HG03159 (cell line): ENCODE measurements at regions not wholly inside any gene's neighbourhood (a gene's known extent, or its start where the extent isn't known, plus 50 kb on each side); places are given as distances from the start of the nearest gene placed in this dataset.

Source experiments
- ATAC-seq: cut with Tn5 transposase; IDR thresholded peaks from one replicate; pipeline ENCODE4 v1.9.1; 2021; ENCODE audit warnings: mild to moderate bottlenecking, moderate library complexity; ENCODE audit not compliant: unreplicated experiment

- no peak for ATAC-seq
Measured at GRCh38 chr12:76259660-76260389, 88.4 kb downstream of the BBS10 start.

GRCh38 chr12:76259106-76259505 is 89.1 kb downstream of the BBS10 start:
- no peak for ATAC-seq

- ATAC-seq, result no peak
Measured at GRCh38 chr12:76256904-76257303, 91.3 kb downstream of the BBS10 start.

- no peak for ATAC-seq
Measured at GRCh38 chr12:76256321-76256720, 91.9 kb downstream of the BBS10 start.

DNA sequence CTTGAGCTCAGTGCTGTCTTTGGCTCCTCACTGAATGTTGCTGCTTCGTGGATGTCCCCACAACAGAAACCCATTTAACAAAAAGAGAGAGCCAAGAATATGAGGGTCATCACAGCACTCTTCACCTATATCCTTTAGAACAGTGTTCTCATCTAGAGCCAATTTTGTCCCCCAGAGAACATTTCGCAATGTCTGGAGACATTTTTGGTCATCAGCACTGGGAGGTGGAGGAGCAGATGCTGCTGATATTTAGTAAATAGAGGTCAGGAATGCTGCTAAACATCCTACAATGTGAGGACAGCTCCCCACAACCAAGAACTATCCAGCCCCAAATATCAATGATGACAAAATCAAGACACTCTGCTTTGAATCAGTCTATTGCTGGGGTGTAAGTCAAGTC is 92.5 kb downstream of the BBS10 start:
- no peak for ATAC-seq

DNA sequence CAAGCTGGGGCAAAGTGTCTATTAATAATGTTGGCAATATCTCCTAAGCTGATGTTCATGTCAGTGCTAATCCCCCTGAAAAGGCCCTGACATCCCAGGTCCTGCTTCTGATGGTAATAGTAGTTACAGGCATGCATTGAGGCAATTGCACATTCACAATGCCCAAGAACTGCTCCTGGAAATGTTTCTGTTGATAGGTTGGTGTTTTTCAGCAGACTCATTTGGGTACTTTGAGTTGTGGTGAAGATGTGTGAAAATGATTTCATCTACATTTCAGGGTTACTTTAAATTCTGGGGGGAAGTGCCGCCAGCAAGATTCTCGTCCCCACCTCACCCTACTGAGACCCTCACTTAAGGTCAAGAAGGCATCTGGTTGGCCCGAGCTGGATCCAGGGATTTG is 92.9 kb downstream of the BBS10 start:
- ATAC-seq, result no peak

DNA sequence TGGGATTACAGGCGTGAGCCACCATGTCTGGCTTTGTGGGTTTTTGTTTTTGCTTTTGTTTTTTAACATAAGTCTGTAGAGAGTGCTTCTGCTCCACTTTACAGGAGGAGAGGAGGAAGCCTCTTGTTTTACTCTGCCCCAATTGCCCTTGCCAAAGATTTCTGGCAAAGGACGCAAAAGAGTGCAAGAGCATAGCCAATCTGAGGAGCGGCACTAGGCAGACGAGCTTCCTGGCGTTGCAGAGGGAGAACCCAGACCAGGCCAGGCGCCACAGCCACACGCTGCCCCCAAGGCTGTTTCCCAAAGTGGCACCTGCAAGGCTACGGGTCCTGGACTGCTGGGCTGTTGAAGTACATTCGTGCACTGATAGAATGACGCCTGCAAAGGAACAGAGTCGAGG is 96.2 kb downstream of the BBS10 start:
- ATAC-seq, result no peak

DNA sequence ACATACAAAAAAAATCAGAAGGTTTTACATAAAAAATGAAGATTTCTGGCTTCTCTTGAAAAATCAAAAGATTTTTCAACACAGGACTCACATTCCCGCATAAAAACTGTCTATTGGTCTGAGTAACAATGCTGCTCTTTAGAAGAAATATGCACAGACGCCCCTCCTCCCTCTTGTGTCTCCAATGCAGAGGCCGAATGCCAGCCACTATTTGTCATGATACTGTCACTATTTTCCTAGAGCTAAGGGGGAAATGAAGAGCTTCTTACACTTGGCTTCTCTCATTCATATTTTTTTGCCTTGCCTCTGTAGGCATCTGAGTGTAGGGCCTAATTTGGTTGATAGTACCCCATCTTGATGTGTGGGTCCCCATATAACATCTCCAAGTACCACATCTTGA is 98.0 kb downstream of the BBS10 start:
- no peak for ATAC-seq

DNA sequence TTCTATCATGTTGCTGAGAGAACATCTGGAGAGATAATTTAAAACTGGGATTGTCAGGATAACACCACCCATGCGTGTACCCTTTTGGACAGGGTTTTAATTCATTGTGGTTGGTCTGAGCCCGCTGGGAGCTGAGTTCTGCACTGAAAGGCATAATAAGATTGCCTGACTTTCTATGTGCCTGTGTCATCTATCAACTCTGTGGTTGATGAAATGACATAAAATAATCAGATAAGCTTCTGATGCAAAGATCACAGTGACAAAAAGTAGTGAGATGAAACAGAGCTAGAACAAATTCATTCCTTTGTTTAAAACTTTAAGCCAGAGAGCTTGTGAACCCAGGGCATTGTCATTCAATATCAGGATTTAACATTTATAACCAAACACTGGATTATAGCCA is 98.7 kb downstream of the BBS10 start:
- ATAC-seq, result no peak

DNA sequence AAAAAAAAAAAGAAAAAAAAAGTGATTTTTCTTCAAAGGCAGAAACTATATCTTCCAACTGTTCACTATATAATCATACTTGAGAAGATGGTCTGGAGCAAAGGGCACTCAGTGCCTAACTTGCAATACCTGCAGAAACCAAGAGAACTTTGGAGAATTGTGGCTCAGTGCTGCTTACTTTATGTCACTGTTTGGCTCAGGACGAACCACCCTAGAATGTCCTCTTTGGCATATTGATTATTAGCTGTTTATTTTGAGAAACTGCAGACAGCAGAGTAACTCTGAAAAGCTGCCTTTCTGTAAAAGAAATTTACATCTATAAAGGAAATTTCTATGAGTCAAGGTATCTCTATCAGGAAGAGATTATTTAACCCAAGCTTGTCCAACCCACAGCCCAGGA is 100.2 kb downstream of the BBS10 start:
- no peak for ATAC-seq

- ATAC-seq, result no peak
Measured at GRCh38 chr12:76247026-76247646, 101.1 kb downstream of the BBS10 start.

DNA sequence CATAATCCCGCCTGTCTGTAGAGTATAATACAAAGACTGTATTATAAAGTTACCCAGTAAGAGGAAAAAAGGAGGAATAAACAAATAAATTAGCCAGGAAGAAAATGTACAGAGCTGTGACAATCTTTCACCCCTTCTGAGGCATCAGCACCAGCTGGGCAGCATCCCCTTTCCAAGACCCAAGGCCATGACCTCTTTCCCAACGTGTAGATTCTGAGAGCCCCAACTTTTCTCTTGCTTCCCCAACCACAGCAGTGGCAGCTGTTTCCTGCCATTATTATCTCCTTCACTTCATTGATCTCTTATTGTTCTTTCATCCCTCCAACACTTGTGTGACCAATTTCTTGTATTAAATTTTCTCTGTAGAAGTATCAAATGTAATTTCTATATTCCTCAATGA is 101.6 kb downstream of the BBS10 start:
- no peak for ATAC-seq

DNA sequence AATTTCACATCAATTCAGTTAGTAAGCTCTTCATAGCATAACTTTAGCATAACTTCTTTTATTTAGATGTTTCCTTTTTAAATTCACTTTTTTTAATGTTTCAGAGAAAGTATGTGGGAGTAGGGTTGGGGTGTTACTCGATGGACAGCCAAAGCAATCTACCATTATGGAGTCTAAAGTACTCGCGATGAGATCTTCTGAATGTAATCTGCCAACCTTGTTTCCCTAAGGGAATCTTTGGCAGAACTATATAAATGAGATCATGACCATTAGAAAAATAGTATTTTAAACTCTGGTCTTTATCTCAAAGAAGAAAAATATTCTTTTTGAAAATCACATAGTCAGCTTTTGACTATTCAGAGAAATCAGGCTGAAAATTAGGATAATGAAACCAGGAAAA is 103.9 kb downstream of the BBS10 start:
- no peak for ATAC-seq

DNA sequence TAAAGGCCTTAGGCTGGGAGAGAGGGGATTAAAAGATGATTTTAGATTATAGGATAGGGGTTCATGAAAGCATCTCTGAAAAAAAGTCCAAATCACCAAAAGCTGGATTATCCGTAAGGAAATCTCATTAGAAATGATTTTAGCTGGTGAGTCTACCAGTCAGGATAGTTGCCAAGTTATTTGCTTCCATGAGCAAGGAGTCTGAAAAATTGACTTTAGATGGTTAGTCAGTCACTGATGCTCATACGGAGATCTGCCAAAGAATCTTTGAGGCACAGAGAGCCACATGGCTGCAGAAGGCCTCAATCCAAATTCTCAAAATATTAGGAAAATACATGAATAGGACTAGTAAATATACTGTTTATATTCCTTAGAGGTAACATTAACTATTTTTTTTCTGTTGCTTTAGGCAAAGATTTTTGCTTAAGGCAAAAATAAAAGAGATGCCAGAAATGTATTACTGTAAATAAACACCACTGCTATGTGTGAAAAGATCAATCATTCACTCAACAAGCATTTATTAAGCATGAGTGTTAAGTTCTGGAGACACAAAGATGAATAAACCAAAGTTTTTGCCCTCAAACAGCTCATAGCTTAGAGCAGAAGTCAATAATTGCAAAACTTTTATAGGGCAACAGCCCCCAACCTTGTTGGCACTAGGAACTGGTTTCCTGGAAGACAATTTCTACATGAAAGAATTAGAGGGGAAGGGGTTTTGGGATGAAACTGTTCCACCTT is 105.2 kb downstream of the BBS10 start:
- ATAC-seq, result no peak

- no peak for ATAC-seq
Measured at GRCh38 chr12:76241371-76241770, 106.8 kb downstream of the BBS10 start.

- ATAC-seq, result no peak
Measured at GRCh38 chr12:76240281-76240680, 107.9 kb downstream of the BBS10 start.

DNA sequence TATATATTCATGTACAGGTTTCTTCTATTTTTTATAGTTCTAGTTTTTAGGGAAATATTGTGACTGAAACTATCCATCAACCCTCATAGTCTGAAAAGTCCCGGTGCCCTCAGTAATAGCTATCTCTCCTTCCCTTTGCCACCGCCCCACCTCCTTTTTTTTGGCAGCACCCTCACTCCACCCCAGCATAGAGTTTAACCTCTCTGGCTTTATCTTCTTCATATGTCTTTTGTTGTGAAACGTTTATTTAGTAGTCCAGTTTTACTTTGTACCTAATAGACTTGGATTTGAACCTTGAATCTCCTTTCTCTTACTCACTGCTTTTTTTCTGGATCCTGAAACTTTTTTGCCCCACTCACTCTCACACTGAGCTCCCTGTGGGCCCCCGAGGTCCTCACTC is 109.5 kb downstream of the BBS10 start:
- no peak for ATAC-seq

GRCh38 chr12:76237086-76237701 is 111.0 kb downstream of the BBS10 start:
- no peak for ATAC-seq

DNA sequence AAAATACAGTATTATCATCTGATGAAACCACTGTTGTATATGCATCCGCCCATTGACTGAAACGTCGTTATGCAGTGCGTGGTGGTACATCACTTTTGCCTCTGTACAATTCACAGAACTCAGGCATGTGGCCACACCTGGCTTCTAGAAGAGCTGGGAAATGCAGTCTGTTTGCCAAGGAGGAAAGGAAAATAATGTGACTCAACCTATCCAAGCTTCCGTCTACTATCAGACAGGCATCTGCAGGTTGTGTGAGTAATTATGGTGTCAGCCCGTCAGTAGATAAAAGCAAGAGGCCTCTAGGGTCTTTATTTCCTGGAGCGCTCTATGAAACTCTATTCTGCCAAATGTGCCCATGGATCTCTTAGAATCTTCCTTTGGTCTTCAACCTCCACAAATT is 111.6 kb downstream of the BBS10 start:
- ATAC-seq, result no peak

GRCh38 chr12:76234741-76235140 is 113.5 kb downstream of the BBS10 start:
- no peak for ATAC-seq

DNA sequence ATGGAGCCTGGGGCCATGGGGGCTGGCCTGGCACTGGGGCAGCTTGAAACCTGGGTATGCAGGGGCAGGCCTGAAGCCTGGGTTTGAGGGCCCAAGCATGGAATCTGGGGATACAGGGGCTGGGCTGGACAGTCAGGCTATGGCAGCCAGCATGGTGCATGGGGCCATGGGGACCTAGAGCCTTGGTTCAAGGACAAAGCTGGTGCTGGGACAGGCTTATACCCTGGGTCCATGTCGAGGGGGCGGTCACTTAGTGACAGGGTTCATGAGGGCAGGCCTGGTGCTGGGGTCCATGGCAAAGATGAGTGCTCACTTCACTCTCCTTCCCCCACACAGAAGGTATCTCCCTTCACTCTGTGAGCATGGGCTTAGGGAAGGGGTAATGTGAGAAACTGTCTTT is 116.2 kb downstream of the BBS10 start:
- no peak for ATAC-seq

GRCh38 chr12:76226956-76227355 is 121.3 kb downstream of the BBS10 start:
- no peak for ATAC-seq
